SK-N-SH (cell line): ENCODE measurements at regions not wholly inside any gene's neighbourhood (a gene's known extent, or its start where the extent isn't known, plus 50 kb on each side); places are given as distances from the start of the nearest gene placed in this dataset.

Source experiments
- CTCF ChIA-PET: fragments of 300-600, 350-600 bp; formaldehyde crosslinking; extraction: SDS; loops from one replicate; lab custom pipeline; 2021; lab: Yijun Ruan, JAX
- POLR2A ChIA-PET: fragments of 350-600 bp; sonication (Branson Sonifier 250); formaldehyde crosslinking; extraction: SDS; loops from one replicate; lab custom pipeline; 2020; ENCODE audit warnings: antibody characterized with exemption, inconsistent platforms; lab: Yijun Ruan, JAX
- DNase-seq: peaks from one replicate; pipeline ENCODE4 v3.0.0; 2012
- H2AFZ ChIP-seq: fragments of 200-600 bp; sonication (generic); 2 replicates; pipeline ENCODE4 v1.8.1; 2016; ENCODE audit warnings: antibody characterized with exemption, mild to moderate bottlenecking, low read depth
- H3F3A ChIP-seq: fragments of 200-600 bp; sonication (generic); replicated peaks from 2 replicates; pipeline ENCODE3; 2016; ENCODE audit warnings: antibody characterized with exemption, mild to moderate bottlenecking; ENCODE audit not compliant: insufficient read depth
- H3K27ac ChIP-seq, 2 experiments: fragments of 200-500 bp in 1 of 2; fragments of 200-600 bp in 1 of 2; sonication (Bioruptor generic) in 1 of 2; sonication (generic), shearing (Covaris generic) in 1 of 2; 2 replicates each; pipeline versions ENCODE4 v1.5.1 to v1.6.1; 2014 to 2016; ENCODE audit warnings: low read depth in 2 of 2, inconsistent platforms in 1 of 2, low read length in 1 of 2, mild to moderate bottlenecking in 1 of 2, mixed read lengths in 1 of 2
- H3K27me3 ChIP-seq: fragments of 200-600 bp; sonication (generic), shearing (Covaris generic); 2 replicates; pipeline ENCODE4 v1.6.1; 2016; ENCODE audit warnings: mixed run types; ENCODE audit not compliant: insufficient read depth
- H3K36me3 ChIP-seq, 2 experiments: fragments of 200-500 bp in 1 of 2; fragments of 200-600 bp in 1 of 2; sonication (Bioruptor generic) in 1 of 2; sonication (generic) in 1 of 2; replicated peaks in 1 of 2; 2 replicates each; pipeline versions ENCODE3 to v1.5.1; 2014 to 2016; ENCODE audit warnings: low read length in 1 of 2, mild to moderate bottlenecking in 1 of 2; ENCODE audit not compliant: insufficient read depth in 2 of 2, control insufficient read depth in 1 of 2
- H3K4me1 ChIP-seq, 2 experiments: fragments of 200-500 bp in 1 of 2; fragments of 200-600 bp in 1 of 2; sonication (Bioruptor generic) in 1 of 2; sonication (generic), shearing (Covaris generic) in 1 of 2; 2 replicates each; pipeline versions ENCODE4 v1.5.1 to v1.6.1; 2014 to 2016; ENCODE audit warnings: low read depth in 1 of 2, low read length in 1 of 2, mixed run types in 1 of 2; ENCODE audit not compliant: insufficient read depth in 2 of 2, control insufficient read depth in 1 of 2
- H3K4me2 ChIP-seq: fragments of 200-600 bp; sonication (generic), shearing (Covaris generic); 2 replicates; pipeline ENCODE4 v1.6.1; 2017; ENCODE audit warnings: mixed run types
- H3K4me3 ChIP-seq, 2 experiments: fragments of 200-500 bp in 1 of 2; fragments of 200-600 bp in 1 of 2; sonication (Bioruptor generic) in 1 of 2; sonication (generic), shearing (Covaris generic) in 1 of 2; 2 replicates each; pipeline versions ENCODE4 v1.5.1 to v1.8.1; 2014 to 2016; ENCODE audit warnings: low read depth in 2 of 2, inconsistent platforms in 1 of 2, low read length in 1 of 2, mild to moderate bottlenecking in 1 of 2, mixed read lengths in 1 of 2, moderate library complexity in 1 of 2
- H3K79me2 ChIP-seq: fragments of 200-600 bp; sonication (generic); 2 replicates; pipeline ENCODE4 v1.8.1; 2017; ENCODE audit warnings: mild to moderate bottlenecking; ENCODE audit not compliant: insufficient read depth
- H3K9ac ChIP-seq: fragments of 200-600 bp; sonication (generic); 2 replicates; pipeline ENCODE4 v1.6.1; 2017; ENCODE audit warnings: mixed run types
- H3K9me2 ChIP-seq: fragments of 200-600 bp; sonication (generic); 2 replicates; pipeline ENCODE4 v1.6.1; 2017; ENCODE audit warnings: mixed run types
- H3K9me3 ChIP-seq: fragments of 200-600 bp; sonication (generic); 2 replicates; pipeline ENCODE4 v1.6.1; 2017; ENCODE audit warnings: mixed run types, mild to moderate bottlenecking, moderate library complexity
- H4K20me1 ChIP-seq: fragments of 200-600 bp; sonication (generic); 2 replicates; pipeline ENCODE4 v1.6.1; 2017; ENCODE audit warnings: mild to moderate bottlenecking, mixed run types; ENCODE audit not compliant: insufficient read depth
- CHD2 ChIP-seq: fragments of 150-350 bp; IDR thresholded peaks from 2 replicates; pipeline ENCODE4 v1.6.1; 2018; ENCODE audit warnings: low read length; ENCODE audit not compliant: partially characterized antibody
- CTCF ChIP-seq: fragments of 200-600 bp; sonication (generic); IDR thresholded peaks from 2 replicates; pipeline ENCODE4 v1.6.1; 2017; ENCODE audit warnings: antibody characterized with exemption, mild to moderate bottlenecking, moderate library complexity
- ELF1 ChIP-seq: IDR thresholded peaks from 2 replicates; pipeline ENCODE4 v1.4.0; 2012
- EZH2phosphoT487 ChIP-seq: fragments of 200-600 bp; sonication (generic); IDR thresholded peaks from 2 replicates; pipeline ENCODE4 v1.6.1; 2017; ENCODE audit warnings: low read depth, mixed run types, mild to moderate bottlenecking, antibody characterized with exemption, moderate library complexity, borderline replicate concordance
- FOXJ3 ChIP-seq: sonication (generic); formaldehyde crosslinking; IDR thresholded peaks from 2 replicates; pipeline ENCODE4 v1.5.1; 2020; ENCODE audit warnings: mild to moderate bottlenecking, missing genetic modification reagents
- GABPA ChIP-seq: IDR thresholded peaks from 2 replicates; pipeline ENCODE4 v1.4.0; 2012; ENCODE audit warnings: low read depth, mild to moderate bottlenecking
- GATA2 ChIP-seq: sonication (generic); formaldehyde crosslinking; IDR thresholded peaks from 2 replicates; pipeline ENCODE4 v1.5.0; 2020; ENCODE audit warnings: mild to moderate bottlenecking, missing genetic modification reagents
- MEF2A ChIP-seq: IDR thresholded peaks from 2 replicates; pipeline ENCODE4 v1.4.0; 2012; ENCODE audit warnings: low read depth, borderline replicate concordance
- MXI1 ChIP-seq: IDR thresholded peaks from 2 replicates; pipeline ENCODE4 v1.6.1; 2012; ENCODE audit warnings: mild to moderate bottlenecking, low read depth, low read length, improper control_type of control experiment
- PBX3 ChIP-seq: IDR thresholded peaks from 2 replicates; pipeline ENCODE4; 2012
- SIN3A ChIP-seq: IDR thresholded peaks from 2 replicates; pipeline ENCODE4 v1.6.1; 2012; ENCODE audit warnings: low read depth, mild to moderate bottlenecking, low read length, moderate library complexity, borderline replicate concordance
- SMC3 ChIP-seq: IDR thresholded peaks from 2 replicates; pipeline ENCODE4 v1.6.1; 2012; ENCODE audit warnings: low read depth, low read length, improper control_type of control experiment
- USF1 ChIP-seq: IDR thresholded peaks from 2 replicates; pipeline ENCODE4 v1.4.0; 2012; ENCODE audit warnings: low read depth, borderline replicate concordance
- YY1 ChIP-seq: IDR thresholded peaks from 2 replicates; pipeline ENCODE4 v1.4.0; 2012; ENCODE audit warnings: low read depth, mild to moderate bottlenecking
- WGBS: methylation state at CpG from one replicate; pipeline ENCODE4 v1.1.6; 2017; ENCODE audit warnings: low lambda C conversion rate; 5-methylcytosine and 5-hydroxymethylcytosine counted together

GRCh38 chr3:154716170-154716569, 286.2 kb upstream of the GPR149 start:
- Histone ChIP-seq H4K20me1 (no peaks in the 10 kb centered on the region), H3K9me2 (no peaks in the 10 kb centered on the region), H3K4me1 (no peaks in the 10 kb centered on the region), H3K36me3 (no peaks in the 10 kb centered on the region), H3K4me3 (no peak overlapping the region), H3K27me3 (no peaks in the 10 kb centered on the region; the same call in 1 of the 2 replicates), H3F3A (no peaks in the 10 kb centered on the region), H3K4me2 (no peak overlapping the region), H3K27ac (no peak overlapping the region), H2AFZ (no peak overlapping the region), H3K9me3 (no peaks in the 10 kb centered on the region), H3K79me2 (no peaks in the 10 kb centered on the region), H3K9ac (no peak overlapping the region)
- ChIA-PET CTCF (no interaction called here), POLR2A (no interaction called here)
- 9% methylated on average over 3 of the region's 3 CpGs for WGBS
- TF ChIP-seq YY1 (no peak), EZH2phosphoT487 (no peak), PBX3 (no peak), CTCF (no peak), SMC3 (no peak), GATA2 (no peak), MEF2A (no peak), FOXJ3 (CRISPR knock-in tag) (no peak), SIN3A (no peak), MXI1 (no peak), ELF1 (no peak)
- DNase-seq, result no peak

- Histone ChIP-seq H3K27me3 (no peaks in the 10 kb centered on the region; the same call in 1 of the 2 replicates), H3F3A (no peaks in the 10 kb centered on the region), H3K27ac (no peak overlapping the region), H3K79me2 (no peaks in the 10 kb centered on the region), H3K9ac (no peak overlapping the region), H3K4me2 (no peak overlapping the region), H3K9me3 (no peaks in the 10 kb centered on the region), H3K4me1 (no peaks in the 10 kb centered on the region), H3K4me3 (no peak overlapping the region)
- WGBS, result 2% methylated on average over 1 of the region's 1 CpG
- ChIA-PET CTCF (no interaction called here), POLR2A (no interaction called here)
- TF ChIP-seq USF1, result no peak
- TF ChIP-seq CHD2, result no peak
- TF ChIP-seq GABPA, result no peak
- TF ChIP-seq, all 33 proteins: peak for 0
- DNase-seq, result no peak
- Histone ChIP-seq H3K9me2 (no peaks in the 10 kb centered on the region), H3K36me3 (no peaks in the 10 kb centered on the region), H4K20me1 (no peaks in the 10 kb centered on the region), H2AFZ (no peak overlapping the region)
These were observed 278.6 kb upstream of the GPR149 start for GRCh38 chr3:154708554-154708953.
